ENCODE measurements at regions not wholly inside any gene's neighbourhood (a gene's known extent, or its start where the extent isn't known, plus 50 kb on each side); places are given as distances from the start of the nearest gene placed in this dataset.
"Not testable (repeated sequence)": the region's sequence is repeated elsewhere in the genome, so short reads cannot be mapped to it uniquely, and the experiment has no call there.

GRCh38 chr2:87647737-87648498 lies 100.0 kb upstream of the PLGLB2 start:
- not testable (repeated sequence) for H2AFZ ChIP-seq (ENCODE audit: low read length, unreplicated experiment); H3K4me1 ChIP-seq (ENCODE audit: control insufficient read depth, insufficient read depth, low read length, unreplicated experiment); H3K4me3 ChIP-seq (ENCODE audit: low read depth, low read length); H3K79me2 ChIP-seq (ENCODE audit: control insufficient read depth, insufficient read depth, low read length, unreplicated experiment); H3K27me3 ChIP-seq (ENCODE audit: insufficient read depth, low read length); H3K36me3 ChIP-seq (ENCODE audit: insufficient read depth, low read length); H3K27ac ChIP-seq (ENCODE audit: low read depth, low read length)

- H3K36me3 ChIP-seq (ENCODE audit: insufficient read depth, low read length); H3K4me1 ChIP-seq (ENCODE audit: control insufficient read depth, insufficient read depth, low read length, unreplicated experiment); H3K4me3 ChIP-seq (ENCODE audit: low read depth, low read length); H2AFZ ChIP-seq (ENCODE audit: low read length, unreplicated experiment); H3K27me3 ChIP-seq (ENCODE audit: insufficient read depth, low read length); H3K79me2 ChIP-seq (ENCODE audit: control insufficient read depth, insufficient read depth, low read length, unreplicated experiment); H3K27ac ChIP-seq (ENCODE audit: low read depth, low read length): not testable (repeated sequence)
Measured at GRCh38 chr2:87648815-87649214, 99.1 kb upstream of the PLGLB2 start.

GRCh38 chr2:87649871-87650270 lies 98.0 kb upstream of the PLGLB2 start:
- not testable (repeated sequence) for H2AFZ ChIP-seq (ENCODE audit: low read length, unreplicated experiment); H3K27ac ChIP-seq (ENCODE audit: low read depth, low read length); H3K4me3 ChIP-seq (ENCODE audit: low read depth, low read length); H3K27me3 ChIP-seq (ENCODE audit: insufficient read depth, low read length); H3K79me2 ChIP-seq (ENCODE audit: control insufficient read depth, insufficient read depth, low read length, unreplicated experiment); H3K4me1 ChIP-seq (ENCODE audit: control insufficient read depth, insufficient read depth, low read length, unreplicated experiment); H3K36me3 ChIP-seq (ENCODE audit: insufficient read depth, low read length)

GRCh38 chr2:87650837-87651236 lies 97.0 kb upstream of the PLGLB2 start:
- H3K4me1 ChIP-seq (ENCODE audit: control insufficient read depth, insufficient read depth, low read length, unreplicated experiment); H3K36me3 ChIP-seq (ENCODE audit: insufficient read depth, low read length); H3K79me2 ChIP-seq (ENCODE audit: control insufficient read depth, insufficient read depth, low read length, unreplicated experiment); H3K4me3 ChIP-seq (ENCODE audit: low read depth, low read length); H2AFZ ChIP-seq (ENCODE audit: low read length, unreplicated experiment); H3K27ac ChIP-seq (ENCODE audit: low read depth, low read length); H3K27me3 ChIP-seq (ENCODE audit: insufficient read depth, low read length): not testable (repeated sequence)

- H3K79me2 ChIP-seq (ENCODE audit: control insufficient read depth, insufficient read depth, low read length, unreplicated experiment); H3K4me1 ChIP-seq (ENCODE audit: control insufficient read depth, insufficient read depth, low read length, unreplicated experiment); H3K27me3 ChIP-seq (ENCODE audit: insufficient read depth, low read length); H3K27ac ChIP-seq (ENCODE audit: low read depth, low read length); H2AFZ ChIP-seq (ENCODE audit: low read length, unreplicated experiment); H3K4me3 ChIP-seq (ENCODE audit: low read depth, low read length); H3K36me3 ChIP-seq (ENCODE audit: insufficient read depth, low read length): not testable (repeated sequence)
Measured at GRCh38 chr2:87651589-87651988, 96.3 kb upstream of the PLGLB2 start.

- not testable (repeated sequence) for H3K36me3 ChIP-seq (ENCODE audit: insufficient read depth, low read length); H3K79me2 ChIP-seq (ENCODE audit: control insufficient read depth, insufficient read depth, low read length, unreplicated experiment); H3K27ac ChIP-seq (ENCODE audit: low read depth, low read length); H3K27me3 ChIP-seq (ENCODE audit: insufficient read depth, low read length); H3K4me1 ChIP-seq (ENCODE audit: control insufficient read depth, insufficient read depth, low read length, unreplicated experiment); H3K4me3 ChIP-seq (ENCODE audit: low read depth, low read length); H2AFZ ChIP-seq (ENCODE audit: low read length, unreplicated experiment)
Measured at GRCh38 chr2:87653373-87653772, 94.5 kb upstream of the PLGLB2 start.

GRCh38 chr2:87654136-87654814 lies 93.6 kb upstream of the PLGLB2 start:
- not testable (repeated sequence) for H3K36me3 ChIP-seq (ENCODE audit: insufficient read depth, low read length); H3K79me2 ChIP-seq (ENCODE audit: control insufficient read depth, insufficient read depth, low read length, unreplicated experiment); H2AFZ ChIP-seq (ENCODE audit: low read length, unreplicated experiment); H3K4me3 ChIP-seq (ENCODE audit: low read depth, low read length); H3K27me3 ChIP-seq (ENCODE audit: insufficient read depth, low read length); H3K4me1 ChIP-seq (ENCODE audit: control insufficient read depth, insufficient read depth, low read length, unreplicated experiment); H3K27ac ChIP-seq (ENCODE audit: low read depth, low read length)

- H3K27ac ChIP-seq (ENCODE audit: low read depth, low read length); H2AFZ ChIP-seq (ENCODE audit: low read length, unreplicated experiment); H3K27me3 ChIP-seq (ENCODE audit: insufficient read depth, low read length); H3K4me1 ChIP-seq (ENCODE audit: control insufficient read depth, insufficient read depth, low read length, unreplicated experiment); H3K4me3 ChIP-seq (ENCODE audit: low read depth, low read length); H3K79me2 ChIP-seq (ENCODE audit: control insufficient read depth, insufficient read depth, low read length, unreplicated experiment); H3K36me3 ChIP-seq (ENCODE audit: insufficient read depth, low read length): not testable (repeated sequence)
Measured at GRCh38 chr2:87657915-87658314, 90.0 kb upstream of the PLGLB2 start.

- H3K4me3 ChIP-seq (ENCODE audit: low read depth, low read length); H2AFZ ChIP-seq (ENCODE audit: low read length, unreplicated experiment); H3K27ac ChIP-seq (ENCODE audit: low read depth, low read length); H3K27me3 ChIP-seq (ENCODE audit: insufficient read depth, low read length); H3K36me3 ChIP-seq (ENCODE audit: insufficient read depth, low read length); H3K4me1 ChIP-seq (ENCODE audit: control insufficient read depth, insufficient read depth, low read length, unreplicated experiment); H3K79me2 ChIP-seq (ENCODE audit: control insufficient read depth, insufficient read depth, low read length, unreplicated experiment): not testable (repeated sequence)
Measured at GRCh38 chr2:87658357-87658756, 89.5 kb upstream of the PLGLB2 start.

- H3K27ac ChIP-seq (ENCODE audit: low read depth, low read length); H3K36me3 ChIP-seq (ENCODE audit: insufficient read depth, low read length); H3K4me3 ChIP-seq (ENCODE audit: low read depth, low read length); H3K79me2 ChIP-seq (ENCODE audit: control insufficient read depth, insufficient read depth, low read length, unreplicated experiment); H3K27me3 ChIP-seq (ENCODE audit: insufficient read depth, low read length); H3K4me1 ChIP-seq (ENCODE audit: control insufficient read depth, insufficient read depth, low read length, unreplicated experiment); H2AFZ ChIP-seq (ENCODE audit: low read length, unreplicated experiment): not testable (repeated sequence)
Measured at GRCh38 chr2:87658976-87659375, 88.9 kb upstream of the PLGLB2 start.

- not testable (repeated sequence) for H3K4me1 ChIP-seq (ENCODE audit: control insufficient read depth, insufficient read depth, low read length, unreplicated experiment); H3K27ac ChIP-seq (ENCODE audit: low read depth, low read length); H3K79me2 ChIP-seq (ENCODE audit: control insufficient read depth, insufficient read depth, low read length, unreplicated experiment); H3K36me3 ChIP-seq (ENCODE audit: insufficient read depth, low read length); H3K27me3 ChIP-seq (ENCODE audit: insufficient read depth, low read length); H2AFZ ChIP-seq (ENCODE audit: low read length, unreplicated experiment); H3K4me3 ChIP-seq (ENCODE audit: low read depth, low read length)
Measured at GRCh38 chr2:87660164-87660563, 87.7 kb upstream of the PLGLB2 start.

Measured in ACC112 (cell line).